ENCODE measurements at regions not wholly inside any gene's neighbourhood (a gene's known extent, or its start where the extent isn't known, plus 50 kb on each side); places are given as distances from the start of the nearest gene placed in this dataset.

DNA sequence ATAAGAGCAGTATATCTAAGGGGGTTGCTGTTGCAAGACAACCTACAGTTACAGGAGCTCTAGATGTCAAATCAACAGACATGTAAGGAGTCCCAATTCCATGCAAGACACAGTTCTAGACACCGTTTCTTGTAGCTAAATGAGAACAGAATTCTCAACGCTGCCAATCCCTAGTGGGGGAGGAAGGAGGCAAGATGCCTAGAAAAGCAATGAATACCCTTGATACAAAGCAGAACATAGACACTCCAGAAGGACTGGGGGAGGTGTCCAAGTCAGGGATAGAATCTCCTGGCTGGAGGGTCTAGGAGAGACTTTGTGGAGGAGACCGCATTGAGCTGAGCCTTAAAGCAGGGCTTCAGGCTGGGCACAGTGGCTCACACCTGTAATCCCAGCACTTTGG lies 280.2 kb downstream of the BUD13 start:
- TF ChIP-seq, protein P1, sequence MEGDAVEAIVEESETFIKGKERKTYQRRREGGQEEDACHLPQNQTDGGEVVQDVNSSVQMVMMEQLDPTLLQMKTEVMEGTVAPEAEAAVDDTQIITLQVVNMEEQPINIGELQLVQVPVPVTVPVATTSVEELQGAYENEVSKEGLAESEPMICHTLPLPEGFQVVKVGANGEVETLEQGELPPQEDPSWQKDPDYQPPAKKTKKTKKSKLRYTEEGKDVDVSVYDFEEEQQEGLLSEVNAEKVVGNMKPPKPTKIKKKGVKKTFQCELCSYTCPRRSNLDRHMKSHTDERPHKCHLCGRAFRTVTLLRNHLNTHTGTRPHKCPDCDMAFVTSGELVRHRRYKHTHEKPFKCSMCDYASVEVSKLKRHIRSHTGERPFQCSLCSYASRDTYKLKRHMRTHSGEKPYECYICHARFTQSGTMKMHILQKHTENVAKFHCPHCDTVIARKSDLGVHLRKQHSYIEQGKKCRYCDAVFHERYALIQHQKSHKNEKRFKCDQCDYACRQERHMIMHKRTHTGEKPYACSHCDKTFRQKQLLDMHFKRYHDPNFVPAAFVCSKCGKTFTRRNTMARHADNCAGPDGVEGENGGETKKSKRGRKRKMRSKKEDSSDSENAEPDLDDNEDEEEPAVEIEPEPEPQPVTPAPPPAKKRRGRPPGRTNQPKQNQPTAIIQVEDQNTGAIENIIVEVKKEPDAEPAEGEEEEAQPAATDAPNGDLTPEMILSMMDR (IDR thresholded peaks at IDR 0.05), result no peak
- no peak for TF ChIP-seq POLR2A (IDR thresholded peaks at IDR 0.05)
